Spinal cord (tissue), 9 donors: ENCODE measurements at regions not wholly inside any gene's neighbourhood (a gene's known extent, or its start where the extent isn't known, plus 50 kb on each side); places are given as distances from the start of the nearest gene placed in this dataset.
A peak's percentile ranks its signal among the peaks of the same experiment; 100 is the strongest.

Experiments used
- DNase-seq, 6 donors: peaks; one replicate each; pipeline versions ENCODE4 v3.0.0 to v3.0.0-alpha.2; 2013 to 2015; ENCODE audit warnings: low spot score in 6 of 6, low read depth in 4 of 6
- H3K27ac ChIP-seq: one replicate; pipeline ENCODE4 v1.5.1; 2013; ENCODE audit warnings: low read depth, low read length, control low read depth
- H3K27me3 ChIP-seq: one replicate; pipeline ENCODE4 v1.6.1; 2013; ENCODE audit warnings: low read length; ENCODE audit not compliant: control insufficient read depth, insufficient read depth
- H3K36me3 ChIP-seq: one replicate; pipeline ENCODE4 v1.6.1; 2013; ENCODE audit warnings: low read length; ENCODE audit not compliant: control insufficient read depth, insufficient read depth
- H3K4me1 ChIP-seq: one replicate; pipeline ENCODE4 v1.6.1; 2013; ENCODE audit warnings: low read length; ENCODE audit not compliant: control insufficient read depth, insufficient read depth
- H3K4me3 ChIP-seq: one replicate; pipeline ENCODE4 v1.5.1; 2013; ENCODE audit warnings: low read depth, low read length, control low read depth
- H3K9me3 ChIP-seq: one replicate; pipeline ENCODE4 v1.6.1; 2013; ENCODE audit warnings: low read length; ENCODE audit not compliant: control insufficient read depth, insufficient read depth
- WGBS: methylation state at CpG from one replicate; pipeline ENCODE4 v1.1.5; 2013; ENCODE audit warnings: missing lambda C conversion rate; ENCODE audit not compliant: insufficient coverage; 5-methylcytosine and 5-hydroxymethylcytosine counted together
- donor health status: healthy.

DNA sequence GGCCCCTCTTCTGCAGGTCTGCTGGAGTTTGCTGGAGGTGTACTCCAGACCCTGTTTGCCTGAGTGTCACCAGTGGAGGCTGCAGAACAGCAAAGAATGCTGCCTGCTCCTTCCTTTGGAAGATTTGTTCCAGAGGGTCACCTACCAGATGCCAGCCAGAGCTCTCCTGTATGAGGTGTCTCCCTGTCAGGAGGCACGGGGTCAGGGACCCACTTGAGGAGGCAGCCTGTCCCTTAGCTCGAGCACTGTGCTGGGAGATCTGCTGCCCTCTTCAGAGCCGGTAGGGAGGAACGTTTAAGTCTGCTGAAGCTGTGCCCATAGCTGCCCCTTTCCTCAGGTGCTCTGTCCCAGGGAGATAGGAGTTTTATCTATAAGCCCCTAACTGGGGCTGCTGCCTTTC lies 207.9 kb downstream of the FAT3 start:
- Histone ChIP-seq H3K4me3 (no peak overlapping the region), H3K27ac (no peak overlapping the region), H3K36me3 (no peaks in the 10 kb centered on the region), H3K4me1 (no peaks in the 10 kb centered on the region), H3K9me3 (no peaks in the 10 kb centered on the region), H3K27me3 (no peaks in the 10 kb centered on the region)
- no peak for DNase-seq
- 75% methylated on average over 3 of the region's 4 CpGs for WGBS

DNA sequence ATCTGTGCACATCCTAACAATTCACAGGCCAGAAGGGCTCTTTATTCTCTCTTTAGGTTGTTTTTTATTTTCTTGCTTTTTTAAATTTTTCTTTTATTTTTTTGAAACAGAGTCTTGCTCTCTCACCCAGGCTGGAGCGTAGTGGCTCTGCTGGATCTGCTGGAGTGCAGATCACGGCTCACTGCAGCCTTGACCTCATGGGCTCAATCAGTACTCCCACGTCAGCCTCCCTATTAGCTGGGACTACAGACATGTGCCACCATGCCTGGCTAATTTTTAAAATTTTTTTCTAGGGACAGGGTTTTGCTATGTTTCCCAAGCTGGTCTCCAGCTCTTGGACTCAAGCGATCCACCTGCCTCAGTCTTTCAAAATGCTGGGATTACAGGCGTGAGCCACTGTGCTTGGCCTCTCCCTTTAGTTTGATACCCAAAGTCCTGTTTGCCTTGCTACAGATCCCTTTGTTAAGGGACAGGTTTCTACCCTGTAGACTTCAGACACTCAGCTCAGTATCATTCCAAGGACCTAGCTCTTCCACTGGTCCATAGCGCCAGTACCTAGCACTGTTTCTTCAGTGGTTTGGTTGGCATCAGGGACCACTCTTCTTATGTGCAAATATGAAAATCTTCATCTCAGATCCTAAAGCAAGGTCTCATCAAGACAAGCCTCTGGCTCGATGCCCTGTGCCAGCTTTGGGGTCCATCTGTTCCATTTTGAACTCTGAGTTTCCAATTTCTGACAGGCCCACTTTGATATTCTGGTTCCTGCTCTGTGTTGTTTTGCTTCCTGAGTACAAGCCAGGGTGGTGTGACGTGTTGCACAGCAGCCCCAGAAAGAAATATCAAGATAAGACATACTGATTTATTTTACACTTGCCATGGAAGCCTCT lies 211.7 kb downstream of the FAT3 start:
- no peaks in the 10 kb centered on the region for H3K27me3 ChIP-seq
- no peaks in the 10 kb centered on the region for H3K9me3 ChIP-seq
- no peak overlapping the region for H3K4me3 ChIP-seq
- WGBS: 93% methylated on average over 7 of the region's 8 CpGs
- H3K4me1 ChIP-seq: no peaks in the 10 kb centered on the region
- no peak overlapping the region for H3K27ac ChIP-seq
- no peaks in the 10 kb centered on the region for H3K36me3 ChIP-seq
- peak in 1 of 6 donors; percentile 90 for DNase-seq

DNA sequence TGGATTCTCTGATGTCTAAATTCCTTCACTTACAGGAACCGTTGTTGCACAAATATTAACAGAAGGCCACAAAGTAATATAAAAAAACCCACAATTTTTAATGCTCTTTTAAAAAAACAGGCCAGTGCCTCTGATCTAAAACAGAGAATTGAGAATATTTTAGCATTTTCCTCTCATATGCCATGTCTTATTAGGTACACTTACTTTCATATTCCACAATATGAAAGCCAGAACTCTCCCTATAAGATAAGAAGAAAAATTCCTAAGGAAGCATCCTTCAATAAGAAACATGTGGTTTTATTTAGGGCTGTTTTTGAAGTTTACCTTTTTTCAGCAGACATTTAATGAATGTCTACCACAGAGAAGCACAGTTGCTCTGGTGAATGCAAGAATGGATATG lies 214.5 kb downstream of the FAT3 start:
- no peaks in the 10 kb centered on the region for H3K27me3 ChIP-seq
- no peak overlapping the region for H3K4me3 ChIP-seq
- no peaks in the 10 kb centered on the region for H3K36me3 ChIP-seq
- no peak for DNase-seq
- H3K27ac ChIP-seq: no peak overlapping the region
- WGBS: no CpG with 5 or more reads among the region's 1 CpG
- no peaks in the 10 kb centered on the region for H3K4me1 ChIP-seq
- no peaks in the 10 kb centered on the region for H3K9me3 ChIP-seq

DNA sequence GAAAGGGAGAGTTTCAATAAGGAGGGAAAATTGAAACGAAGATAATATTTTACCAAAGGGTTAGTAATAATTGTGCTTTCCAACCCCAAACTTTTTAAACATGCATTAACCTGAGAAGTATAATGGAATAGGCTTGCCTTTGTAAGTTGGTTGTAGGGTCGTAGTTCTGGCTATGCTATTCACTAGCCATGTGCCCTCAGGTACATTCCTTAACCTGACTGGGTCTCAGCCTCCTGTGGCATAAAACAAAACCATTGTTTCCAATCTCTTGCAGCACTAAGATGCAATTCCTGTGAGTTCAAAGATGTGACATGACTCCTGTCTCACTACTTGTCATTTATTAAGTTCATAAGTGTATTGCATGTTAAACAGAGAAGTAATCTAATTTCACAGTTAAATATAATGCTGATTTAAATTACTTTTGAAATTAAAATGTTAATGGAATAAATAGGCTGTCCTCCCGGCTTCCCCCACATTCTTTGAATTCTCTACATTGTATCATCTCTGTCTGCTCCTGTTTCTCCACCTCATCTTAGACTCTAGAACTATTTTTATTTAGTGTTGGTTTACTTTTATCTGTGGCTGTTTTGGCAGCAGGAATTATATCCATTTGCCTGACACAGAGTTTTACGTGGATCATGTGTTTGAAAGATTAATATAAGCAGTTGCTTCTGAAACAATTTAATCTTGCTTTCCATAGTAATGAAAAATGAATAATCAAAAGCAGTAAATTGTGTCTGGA lies 216.3 kb downstream of the FAT3 start:
- no CpG with 5 or more reads among the region's 4 CpGs for WGBS

DNA sequence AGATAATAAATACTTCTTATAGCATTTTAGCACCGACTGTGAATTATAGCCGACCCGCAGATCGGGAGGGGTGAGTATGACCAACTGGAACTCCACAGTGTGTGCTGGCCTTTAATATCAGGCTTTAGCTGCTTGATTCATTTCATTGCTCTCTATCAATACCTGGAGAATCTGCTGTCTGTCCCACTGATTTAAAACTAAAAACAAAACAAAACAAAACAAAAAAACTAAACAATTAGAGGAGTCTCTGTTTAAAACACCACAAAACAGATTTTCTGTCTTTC lies 216.8 kb downstream of the FAT3 start:
- Histone ChIP-seq H3K4me1 (no peaks in the 10 kb centered on the region), H3K27me3 (no peaks in the 10 kb centered on the region), H3K9me3 (no peaks in the 10 kb centered on the region), H3K4me3 (no peak overlapping the region), H3K36me3 (no peaks in the 10 kb centered on the region), H3K27ac (no peak overlapping the region)
- WGBS: 100% methylated on average over 2 of the region's 4 CpGs
- DNase-seq: no peak

More for the DNA sequence above, 216.3 kb downstream of the FAT3 start:
- no peak for DNase-seq
- H3K4me3 ChIP-seq: no peak overlapping the region
- no peak overlapping the region for H3K27ac ChIP-seq
- no peaks in the 10 kb centered on the region for H3K9me3 ChIP-seq
- H3K36me3 ChIP-seq: no peaks in the 10 kb centered on the region
- no peaks in the 10 kb centered on the region for H3K4me1 ChIP-seq
- no peaks in the 10 kb centered on the region for H3K27me3 ChIP-seq

DNA sequence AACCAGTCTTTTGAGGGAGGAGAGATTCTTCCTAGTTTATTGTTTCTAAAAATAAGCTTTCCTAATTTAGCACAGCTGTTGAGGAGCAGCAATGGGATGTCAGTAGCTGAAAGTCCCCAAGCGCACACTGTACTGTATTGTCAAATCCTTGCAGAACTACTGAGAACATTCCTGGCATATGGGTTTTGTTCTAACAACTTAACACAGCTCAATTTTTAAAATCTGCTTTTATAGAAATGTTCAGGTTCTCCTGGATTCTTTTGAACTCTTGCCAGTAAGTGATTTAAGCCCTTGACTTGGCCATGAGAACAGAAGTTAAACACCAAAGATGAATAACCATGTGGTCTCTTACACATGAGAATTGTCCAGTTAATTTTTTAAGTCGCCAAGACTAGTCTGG lies 218.6 kb downstream of the FAT3 start:
- no peaks in the 10 kb centered on the region for H3K27me3 ChIP-seq
- no peaks in the 10 kb centered on the region for H3K4me1 ChIP-seq
- no peak overlapping the region for H3K27ac ChIP-seq
- peak in 2 of 6 donors; percentile 35 to 58 for DNase-seq
- no peak overlapping the region for H3K4me3 ChIP-seq
- H3K9me3 ChIP-seq: no peaks in the 10 kb centered on the region
- H3K36me3 ChIP-seq: no peaks in the 10 kb centered on the region
- WGBS: no CpG with 5 or more reads among the region's 2 CpGs

DNA sequence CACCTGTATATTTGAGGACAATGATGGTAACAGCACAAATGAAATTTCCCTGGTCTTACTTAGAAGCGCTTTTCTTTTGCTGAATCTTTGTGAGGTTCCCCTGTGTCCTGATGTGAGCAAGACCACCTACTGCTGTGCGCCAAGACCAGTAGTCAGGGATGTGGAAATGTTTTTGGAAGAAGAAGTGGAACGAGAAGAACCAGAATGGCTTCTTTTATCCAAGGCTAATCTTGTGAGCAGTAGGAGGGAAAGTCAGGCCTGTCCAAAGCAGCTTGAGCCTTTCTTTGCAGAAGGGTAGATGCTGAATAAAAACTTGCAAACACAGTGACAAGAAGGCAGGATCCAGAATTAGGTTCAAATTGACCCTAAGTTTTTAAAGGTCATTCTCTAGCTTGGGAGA lies 223.0 kb downstream of the FAT3 start:
- H3K27me3 ChIP-seq: no peaks in the 10 kb centered on the region
- H3K36me3 ChIP-seq: no peaks in the 10 kb centered on the region
- WGBS: 76% methylated on average over 3 of the region's 3 CpGs

DNA sequence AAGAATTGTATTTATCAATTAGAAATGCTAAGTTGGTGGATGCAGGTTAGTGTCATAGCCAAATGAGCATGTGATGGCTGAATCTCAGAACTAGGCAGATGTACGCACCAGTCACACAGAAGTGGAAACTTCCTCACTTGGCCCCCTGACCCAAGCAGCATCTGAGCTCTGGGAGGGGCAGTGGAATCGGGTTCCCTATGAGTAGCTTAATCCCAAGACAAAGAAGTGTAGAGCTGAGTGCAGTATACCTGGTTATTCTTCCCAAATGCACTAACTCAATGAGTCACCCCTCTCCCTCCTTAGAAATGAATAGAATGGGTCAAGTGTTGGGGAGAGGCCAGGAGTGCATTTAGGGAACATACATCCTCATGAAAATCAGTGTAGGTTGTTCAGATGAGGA lies 224.6 kb downstream of the FAT3 start:
- 100% methylated on average over 1 of the region's 2 CpGs for WGBS
- no peak for DNase-seq
- no peak overlapping the region for H3K4me3 ChIP-seq
- no peaks in the 10 kb centered on the region for H3K27me3 ChIP-seq
- H3K36me3 ChIP-seq: no peaks in the 10 kb centered on the region
- no peaks in the 10 kb centered on the region for H3K9me3 ChIP-seq
- H3K4me1 ChIP-seq: peaks cover 3% of the 10 kb centered on the region
- H3K27ac ChIP-seq: no peak overlapping the region

More for the DNA sequence above, 223.0 kb downstream of the FAT3 start:
- no peak for DNase-seq
- H3K4me1 ChIP-seq: peaks cover 3% of the 10 kb centered on the region
- H3K9me3 ChIP-seq: no peaks in the 10 kb centered on the region
- H3K4me3 ChIP-seq: no peak overlapping the region
- no peak overlapping the region for H3K27ac ChIP-seq

DNA sequence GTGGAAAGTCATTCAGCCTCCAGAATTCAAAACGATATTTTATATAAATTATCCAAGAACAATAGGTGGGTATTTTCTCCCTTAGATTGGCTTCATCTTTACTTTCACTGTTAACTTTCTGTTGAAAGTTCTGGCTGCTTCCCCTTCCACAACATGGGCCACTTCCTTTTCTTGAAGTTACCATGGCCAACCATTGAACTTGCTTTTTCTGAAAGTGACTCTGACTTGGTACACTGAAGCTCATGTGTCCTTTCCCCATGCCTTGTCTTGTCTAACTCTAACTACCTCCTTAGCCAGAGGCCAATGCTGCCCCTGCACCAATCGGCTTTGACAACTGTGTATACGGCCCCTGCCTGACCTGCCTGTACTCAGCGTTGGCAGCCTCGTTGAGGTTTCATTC lies 225.2 kb downstream of the FAT3 start:
- DNase-seq: no peak
- H3K36me3 ChIP-seq: no peaks in the 10 kb centered on the region
- no peaks in the 10 kb centered on the region for H3K9me3 ChIP-seq
- H3K27me3 ChIP-seq: no peaks in the 10 kb centered on the region
- WGBS: 100% methylated on average over 2 of the region's 5 CpGs
- no peak overlapping the region for H3K4me3 ChIP-seq
- peaks cover 3% of the 10 kb centered on the region for H3K4me1 ChIP-seq
- no peak overlapping the region for H3K27ac ChIP-seq

DNA sequence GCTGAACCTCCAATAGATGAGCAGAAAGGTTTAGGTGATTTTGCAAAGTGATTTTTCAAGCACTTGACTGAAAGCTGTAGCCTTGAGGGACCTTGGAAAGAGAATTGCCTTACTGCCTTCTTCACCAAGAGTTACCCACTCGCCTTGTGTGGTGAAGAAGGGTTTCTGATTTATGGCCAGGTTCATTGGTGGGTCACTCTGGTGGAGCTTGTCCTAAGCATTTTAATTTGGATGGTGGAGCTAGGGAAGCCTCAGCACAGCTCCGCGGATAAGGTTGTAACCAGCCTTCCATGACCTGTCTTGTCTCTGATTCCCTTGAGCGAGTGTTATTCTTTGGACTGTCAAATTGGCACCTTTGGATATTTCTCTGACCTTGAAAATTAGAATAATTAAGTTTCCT lies 226.4 kb downstream of the FAT3 start:
- Histone ChIP-seq H3K9me3 (no peaks in the 10 kb centered on the region), H3K36me3 (no peaks in the 10 kb centered on the region), H3K4me1 (peaks cover 3% of the 10 kb centered on the region), H3K27me3 (no peaks in the 10 kb centered on the region), H3K27ac (no peak overlapping the region), H3K4me3 (no peak overlapping the region)
- no peak for DNase-seq
- 81% methylated on average over 3 of the region's 4 CpGs for WGBS
